Hepatocyte (in vitro differentiated cells): ENCODE measurements at regions not wholly inside any gene's neighbourhood (a gene's known extent, or its start where the extent isn't known, plus 50 kb on each side); places are given as distances from the start of the nearest gene placed in this dataset.

Source experiments
- CTCF ChIP-seq: fragments of 200-600 bp; sonication (generic); IDR thresholded peaks from 2 replicates; pipeline ENCODE4 v1.5.1; 2016; ENCODE audit warnings: antibody characterized with exemption, mild to moderate bottlenecking; ENCODE audit not compliant: poor library complexity
- EZH2phosphoT487 ChIP-seq: fragments of 200-600 bp; sonication (generic); IDR thresholded peaks from one replicate; pipeline ENCODE4 v1.6.1; 2018; ENCODE audit warnings: antibody characterized with exemption, mild to moderate bottlenecking, low read depth, moderate library complexity; ENCODE audit not compliant: unreplicated experiment, severe bottlenecking

GRCh38 chr4:125727931-125728330 lies 413.2 kb downstream of the FAT4 start:
- TF ChIP-seq CTCF = no peak
- no peak for TF ChIP-seq EZH2phosphoT487
